Neural progenitor cell (in vitro differentiated cells): ENCODE measurements at regions not wholly inside any gene's neighbourhood (a gene's known extent, or its start where the extent isn't known, plus 50 kb on each side); places are given as distances from the start of the nearest gene placed in this dataset.

ENCODE experiments used
- EZH2 ChIP-seq: fragments of 200-600 bp; sonication (generic); IDR thresholded peaks from 2 replicates; pipeline ENCODE4 v1.6.1; 2017; ENCODE audit warnings: antibody characterized with exemption, mild to moderate bottlenecking, moderate library complexity
- TF ChIP-seq, protein P1 (sequence below): fragments of 200-600 bp; sonication (generic); IDR thresholded peaks from 2 replicates; pipeline ENCODE4 v1.5.1; 2017; ENCODE audit warnings: antibody characterized with exemption, mild to moderate bottlenecking

DNA sequence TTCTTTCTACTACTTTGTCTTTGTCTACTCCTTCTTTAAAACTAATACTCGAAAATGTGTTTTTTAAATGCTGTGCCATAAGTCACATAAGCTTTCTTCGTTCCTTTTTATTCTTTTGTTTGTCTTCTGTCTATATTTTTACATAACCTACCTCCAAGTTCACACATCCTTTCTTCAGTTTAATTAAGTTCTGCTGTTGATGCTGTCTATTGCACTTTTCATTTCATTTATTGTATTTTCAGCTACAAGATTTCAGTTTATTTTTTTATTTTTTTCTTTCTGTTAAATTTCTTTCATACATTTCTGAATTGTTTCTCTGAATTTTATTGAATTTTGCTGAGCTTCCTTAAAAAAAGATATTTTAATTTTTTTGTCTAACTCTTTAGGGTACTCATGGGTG, 878.2 kb downstream of the MAT2B start:
- TF ChIP-seq, protein P1, sequence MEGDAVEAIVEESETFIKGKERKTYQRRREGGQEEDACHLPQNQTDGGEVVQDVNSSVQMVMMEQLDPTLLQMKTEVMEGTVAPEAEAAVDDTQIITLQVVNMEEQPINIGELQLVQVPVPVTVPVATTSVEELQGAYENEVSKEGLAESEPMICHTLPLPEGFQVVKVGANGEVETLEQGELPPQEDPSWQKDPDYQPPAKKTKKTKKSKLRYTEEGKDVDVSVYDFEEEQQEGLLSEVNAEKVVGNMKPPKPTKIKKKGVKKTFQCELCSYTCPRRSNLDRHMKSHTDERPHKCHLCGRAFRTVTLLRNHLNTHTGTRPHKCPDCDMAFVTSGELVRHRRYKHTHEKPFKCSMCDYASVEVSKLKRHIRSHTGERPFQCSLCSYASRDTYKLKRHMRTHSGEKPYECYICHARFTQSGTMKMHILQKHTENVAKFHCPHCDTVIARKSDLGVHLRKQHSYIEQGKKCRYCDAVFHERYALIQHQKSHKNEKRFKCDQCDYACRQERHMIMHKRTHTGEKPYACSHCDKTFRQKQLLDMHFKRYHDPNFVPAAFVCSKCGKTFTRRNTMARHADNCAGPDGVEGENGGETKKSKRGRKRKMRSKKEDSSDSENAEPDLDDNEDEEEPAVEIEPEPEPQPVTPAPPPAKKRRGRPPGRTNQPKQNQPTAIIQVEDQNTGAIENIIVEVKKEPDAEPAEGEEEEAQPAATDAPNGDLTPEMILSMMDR = no peak
- no peak for TF ChIP-seq EZH2
